ENCODE measurements at regions not wholly inside any gene's neighbourhood (a gene's known extent, or its start where the extent isn't known, plus 50 kb on each side); places are given as distances from the start of the nearest gene placed in this dataset.

GRCh38 chr2:21668078-21668710, 544.4 kb downstream of the TDRD15 start:
- TF ChIP-seq POLR2AphosphoS5 (IDR thresholded peaks at IDR 0.05; ENCODE audit: borderline replicate concordance, low read depth, low read length) = no peak
- no peak for TF ChIP-seq EZH2 (IDR thresholded peaks at IDR 0.05)

Measured in SK-N-MC (cell line).